Keratinocyte (primary cell): ENCODE measurements at regions not wholly inside any gene's neighbourhood (a gene's known extent, or its start where the extent isn't known, plus 50 kb on each side); places are given as distances from the start of the nearest gene placed in this dataset.

Experiments
- EZH2 ChIP-seq: IDR thresholded peaks from one replicate; pipeline ENCODE4 v1.6.1; 2012; ENCODE audit warnings: inconsistent platforms, mild to moderate bottlenecking, low read length, moderate library complexity
- TF ChIP-seq, protein P1 (sequence below), 3 experiments: IDR thresholded peaks in 1 of 3; conservative IDR thresholded peaks in 1 of 3; optimal IDR thresholded peaks in 1 of 3; 2 replicates in 2 of 3; 3 replicates in 1 of 3; pipeline versions ENCODE3 to v1.5.1; 2011; ENCODE audit warnings: low read length in 3 of 3, mild to moderate bottlenecking in 3 of 3, moderate library complexity in 2 of 3, control low read depth in 1 of 3, inconsistent platforms in 1 of 3; ENCODE audit not compliant: insufficient read depth in 2 of 3; ENCODE audit errors: extremely low read depth in 1 of 3

DNA sequence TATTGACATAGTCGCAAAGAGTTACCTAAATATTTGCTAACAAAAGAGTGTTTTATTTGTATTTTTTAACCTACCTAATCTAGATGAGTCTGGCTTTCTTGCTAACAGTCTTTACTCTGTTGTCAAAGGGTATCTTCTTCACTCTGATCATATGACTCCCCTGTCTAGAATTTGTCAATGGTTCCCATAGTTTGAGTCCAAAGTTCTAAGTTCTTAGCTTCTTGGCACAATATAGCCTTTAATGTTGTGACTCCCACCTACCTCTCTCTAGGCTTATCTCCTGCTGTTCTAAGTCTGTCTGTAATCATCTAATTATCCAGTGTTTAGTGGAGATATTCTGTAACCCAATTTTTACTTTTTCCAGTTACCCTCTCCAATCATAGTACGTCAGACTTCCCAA is 104.3 kb upstream of the PDE3A start:
- TF ChIP-seq, protein P1, sequence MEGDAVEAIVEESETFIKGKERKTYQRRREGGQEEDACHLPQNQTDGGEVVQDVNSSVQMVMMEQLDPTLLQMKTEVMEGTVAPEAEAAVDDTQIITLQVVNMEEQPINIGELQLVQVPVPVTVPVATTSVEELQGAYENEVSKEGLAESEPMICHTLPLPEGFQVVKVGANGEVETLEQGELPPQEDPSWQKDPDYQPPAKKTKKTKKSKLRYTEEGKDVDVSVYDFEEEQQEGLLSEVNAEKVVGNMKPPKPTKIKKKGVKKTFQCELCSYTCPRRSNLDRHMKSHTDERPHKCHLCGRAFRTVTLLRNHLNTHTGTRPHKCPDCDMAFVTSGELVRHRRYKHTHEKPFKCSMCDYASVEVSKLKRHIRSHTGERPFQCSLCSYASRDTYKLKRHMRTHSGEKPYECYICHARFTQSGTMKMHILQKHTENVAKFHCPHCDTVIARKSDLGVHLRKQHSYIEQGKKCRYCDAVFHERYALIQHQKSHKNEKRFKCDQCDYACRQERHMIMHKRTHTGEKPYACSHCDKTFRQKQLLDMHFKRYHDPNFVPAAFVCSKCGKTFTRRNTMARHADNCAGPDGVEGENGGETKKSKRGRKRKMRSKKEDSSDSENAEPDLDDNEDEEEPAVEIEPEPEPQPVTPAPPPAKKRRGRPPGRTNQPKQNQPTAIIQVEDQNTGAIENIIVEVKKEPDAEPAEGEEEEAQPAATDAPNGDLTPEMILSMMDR (optimal IDR thresholded peaks at IDR 0.05 in 1 of 3, IDR thresholded peaks at IDR 0.05 in 1 of 3, conservative IDR thresholded peaks at IDR 0.05 in 1 of 3; ENCODE audit: extremely low read depth in 1 of 3, insufficient read depth in 2 of 3, low read length in 3 of 3) = no peak
- TF ChIP-seq EZH2 = no peak
